Keratinocyte (primary cell): ENCODE measurements at regions not wholly inside any gene's neighbourhood (a gene's known extent, or its start where the extent isn't known, plus 50 kb on each side); places are given as distances from the start of the nearest gene placed in this dataset.

ENCODE experiments used
- DNase-seq: peaks from one replicate; pipeline ENCODE4 v3.0.0-alpha.2; 2011; ENCODE audit warnings: low read depth, missing footprints, low spot score
- FAIRE-seq: peaks from 2 replicates; lab custom pipeline; 2011; peaks lifted over from hg19 to GRCh38; lab: Jason Lieb, UNC
- H2AFZ ChIP-seq: 2 replicates; pipeline ENCODE4 v1.6.0; 2012; ENCODE audit warnings: low read length, control low read depth, inconsistent platforms; ENCODE audit not compliant: control insufficient read depth
- H3K27ac ChIP-seq: 2 replicates; pipeline ENCODE4 v1.5.1; 2011; ENCODE audit warnings: low read length; ENCODE audit not compliant: control insufficient read depth, insufficient read depth
- H3K27me3 ChIP-seq: 3 replicates; pipeline ENCODE4 v1.6.0; 2011; ENCODE audit warnings: low read length; ENCODE audit not compliant: control insufficient read depth, insufficient read depth; ENCODE audit errors: extremely low read depth
- H3K36me3 ChIP-seq, 2 experiments: 2 replicates in 1 of 2; 3 replicates in 1 of 2; pipeline ENCODE4 v1.5.1; 2011; ENCODE audit warnings: low read length in 2 of 2, mild to moderate bottlenecking in 1 of 2; ENCODE audit not compliant: control insufficient read depth in 2 of 2, insufficient read depth in 2 of 2; ENCODE audit errors: extremely low read depth in 1 of 2
- H3K4me1 ChIP-seq: 3 replicates; pipeline ENCODE4 v1.5.1; 2011; ENCODE audit warnings: low read length; ENCODE audit not compliant: control insufficient read depth, insufficient read depth; ENCODE audit errors: extremely low read depth
- H3K4me2 ChIP-seq: 3 replicates; pipeline ENCODE4 v1.6.0; 2011; ENCODE audit warnings: low read depth, low read length; ENCODE audit not compliant: control insufficient read depth, insufficient read depth; ENCODE audit errors: extremely low read depth
- H3K4me3 ChIP-seq, 3 experiments: fragments of 200-600 bp in 1 of 3; sonication (generic) in 1 of 3; 2 replicates in 2 of 3; 3 replicates in 1 of 3; pipeline ENCODE4 v1.5.1; 2011 to 2016; ENCODE audit warnings: low read length in 3 of 3, mild to moderate bottlenecking in 3 of 3, control low read depth in 2 of 3, inconsistent platforms in 1 of 3, low read depth in 1 of 3, mixed read lengths in 1 of 3, mixed run types in 1 of 3, moderate library complexity in 1 of 3; ENCODE audit not compliant: control insufficient read depth in 2 of 3, insufficient read depth in 2 of 3; ENCODE audit errors: extremely low read depth in 1 of 3
- H3K79me2 ChIP-seq: 2 replicates; pipeline ENCODE4 v1.6.0; 2012; ENCODE audit warnings: low read length; ENCODE audit not compliant: control insufficient read depth, insufficient read depth
- H3K9ac ChIP-seq: 3 replicates; pipeline ENCODE4 v1.6.0; 2011; ENCODE audit warnings: low read length; ENCODE audit not compliant: control insufficient read depth, insufficient read depth; ENCODE audit errors: extremely low read depth
- H3K9me1 ChIP-seq: 3 replicates; pipeline ENCODE4 v1.6.0; 2011; ENCODE audit warnings: low read length; ENCODE audit not compliant: control insufficient read depth, insufficient read depth; ENCODE audit errors: extremely low read depth
- H3K9me3 ChIP-seq: 2 replicates; pipeline ENCODE4 v1.5.1; 2012; ENCODE audit warnings: low read depth, low read length; ENCODE audit not compliant: control insufficient read depth
- H4K20me1 ChIP-seq: 3 replicates; pipeline ENCODE4 v1.6.0; 2011; ENCODE audit warnings: low read length; ENCODE audit not compliant: control insufficient read depth, insufficient read depth; ENCODE audit errors: extremely low read depth
- EZH2 ChIP-seq: IDR thresholded peaks from one replicate; pipeline ENCODE4 v1.6.1; 2012; ENCODE audit warnings: inconsistent platforms, mild to moderate bottlenecking, low read length, moderate library complexity
- dilution Hi-C: fragments of 300-500 bp; cut with MboI; formaldehyde crosslinking; loops from one replicate; pipeline ENCODE4 v1.7.0; 2020; ENCODE audit warnings: low sequenced_read_pairs; ENCODE audit not compliant: extremely low pct_ligation_motif_present
- TF ChIP-seq, protein P1 (sequence below), 3 experiments: IDR thresholded peaks in 1 of 3; conservative IDR thresholded peaks in 1 of 3; optimal IDR thresholded peaks in 1 of 3; 2 replicates in 2 of 3; 3 replicates in 1 of 3; pipeline versions ENCODE3 to v1.5.1; 2011; ENCODE audit warnings: low read length in 3 of 3, mild to moderate bottlenecking in 3 of 3, moderate library complexity in 2 of 3, control low read depth in 1 of 3, inconsistent platforms in 1 of 3; ENCODE audit not compliant: insufficient read depth in 2 of 3; ENCODE audit errors: extremely low read depth in 1 of 3

GRCh38 chr4:177051473-177052060 lies 258.1 kb upstream of the NEIL3 start:
- no peaks in the 10 kb centered on the region for H4K20me1 ChIP-seq
- no peaks in the 10 kb centered on the region for H3K9me1 ChIP-seq
- H3K4me3 ChIP-seq: no peak overlapping the region
- H3K27ac ChIP-seq: no peak overlapping the region
- dilution Hi-C loops: no loop called here
- peak; percentile 33 for DNase-seq
- H3K27me3 ChIP-seq: no peaks in the 10 kb centered on the region
- H3K79me2 ChIP-seq: no peaks in the 10 kb centered on the region
- no peak overlapping the region for H2AFZ ChIP-seq
- H3K4me2 ChIP-seq: peak overlapping the region; percentile 20
- peaks cover 6% of the 10 kb centered on the region for H3K4me1 ChIP-seq
- TF ChIP-seq, protein P1, sequence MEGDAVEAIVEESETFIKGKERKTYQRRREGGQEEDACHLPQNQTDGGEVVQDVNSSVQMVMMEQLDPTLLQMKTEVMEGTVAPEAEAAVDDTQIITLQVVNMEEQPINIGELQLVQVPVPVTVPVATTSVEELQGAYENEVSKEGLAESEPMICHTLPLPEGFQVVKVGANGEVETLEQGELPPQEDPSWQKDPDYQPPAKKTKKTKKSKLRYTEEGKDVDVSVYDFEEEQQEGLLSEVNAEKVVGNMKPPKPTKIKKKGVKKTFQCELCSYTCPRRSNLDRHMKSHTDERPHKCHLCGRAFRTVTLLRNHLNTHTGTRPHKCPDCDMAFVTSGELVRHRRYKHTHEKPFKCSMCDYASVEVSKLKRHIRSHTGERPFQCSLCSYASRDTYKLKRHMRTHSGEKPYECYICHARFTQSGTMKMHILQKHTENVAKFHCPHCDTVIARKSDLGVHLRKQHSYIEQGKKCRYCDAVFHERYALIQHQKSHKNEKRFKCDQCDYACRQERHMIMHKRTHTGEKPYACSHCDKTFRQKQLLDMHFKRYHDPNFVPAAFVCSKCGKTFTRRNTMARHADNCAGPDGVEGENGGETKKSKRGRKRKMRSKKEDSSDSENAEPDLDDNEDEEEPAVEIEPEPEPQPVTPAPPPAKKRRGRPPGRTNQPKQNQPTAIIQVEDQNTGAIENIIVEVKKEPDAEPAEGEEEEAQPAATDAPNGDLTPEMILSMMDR (optimal IDR thresholded peaks at IDR 0.05 in 1 of 3, IDR thresholded peaks at IDR 0.05 in 1 of 3, conservative IDR thresholded peaks at IDR 0.05 in 1 of 3; ENCODE audit: extremely low read depth in 1 of 3, insufficient read depth in 2 of 3, low read length in 3 of 3): peak; percentile 70 to 77 (median 74)
- TF ChIP-seq EZH2: no peak
- FAIRE-seq: peak; percentile 86
- no peaks in the 10 kb centered on the region for H3K9me3 ChIP-seq
- no peaks in the 10 kb centered on the region for H3K36me3 ChIP-seq
- no peak overlapping the region for H3K9ac ChIP-seq

DNA sequence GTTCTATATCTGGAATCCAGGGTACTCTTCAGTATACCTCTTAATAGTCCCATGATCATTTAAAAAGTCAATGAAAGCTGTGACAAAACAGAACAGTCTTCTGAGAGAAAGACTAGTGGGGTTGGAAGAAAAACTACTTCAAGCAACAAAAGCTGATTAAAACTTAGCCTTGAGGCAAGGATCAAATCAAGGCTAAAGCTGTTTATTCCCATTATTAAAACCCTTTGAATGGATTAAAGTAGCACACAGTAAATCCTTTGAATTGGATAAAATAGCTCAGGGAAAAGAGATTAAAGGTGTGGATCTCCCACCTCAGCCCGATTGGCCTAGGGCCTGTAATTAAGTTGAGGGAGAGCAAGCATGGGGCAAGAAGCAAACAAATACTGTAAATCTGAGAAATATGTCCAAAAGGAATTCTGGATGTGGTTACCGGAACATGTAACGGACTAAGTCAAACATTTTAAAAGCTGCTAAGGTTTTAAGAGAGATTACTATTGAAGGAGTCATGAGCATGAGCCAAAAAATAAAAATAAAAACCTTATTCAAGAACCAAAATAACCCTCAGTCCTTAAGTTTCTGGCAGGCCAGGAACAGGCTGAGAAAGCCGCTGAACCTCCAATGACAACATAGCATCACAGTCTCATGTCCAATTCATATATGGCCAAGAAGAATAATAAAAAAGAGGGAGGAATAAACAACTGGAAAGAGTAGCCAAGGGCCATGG lies 257.3 kb upstream of the NEIL3 start:
- no peaks in the 10 kb centered on the region for H3K27me3 ChIP-seq
- TF ChIP-seq, protein P1 (optimal IDR thresholded peaks at IDR 0.05 in 1 of 3, IDR thresholded peaks at IDR 0.05 in 1 of 3, conservative IDR thresholded peaks at IDR 0.05 in 1 of 3; ENCODE audit: extremely low read depth in 1 of 3, insufficient read depth in 2 of 3, low read length in 3 of 3): no peak
- TF ChIP-seq EZH2: no peak
- no peak for FAIRE-seq

More for the DNA sequence above, 257.3 kb upstream of the NEIL3 start:
- Histone ChIP-seq H3K36me3 (no peaks in the 10 kb centered on the region), H3K9me1 (no peaks in the 10 kb centered on the region), H2AFZ (no peak overlapping the region), H3K27ac (no peak overlapping the region), H3K4me3 (no peak overlapping the region), H3K9me3 (no peaks in the 10 kb centered on the region), H4K20me1 (no peaks in the 10 kb centered on the region), H3K79me2 (no peaks in the 10 kb centered on the region), H3K4me2 (no peak overlapping the region), H3K4me1 (peaks cover 1% of the 10 kb centered on the region), H3K9ac (no peak overlapping the region)
- dilution Hi-C loops: no loop called here
- no peak for DNase-seq
